Iris pigment epithelial cell (primary cell): ENCODE measurements at regions not wholly inside any gene's neighbourhood (a gene's known extent, or its start where the extent isn't known, plus 50 kb on each side); places are given as distances from the start of the nearest gene placed in this dataset.
"Not testable (repeated sequence)": the region's sequence is repeated elsewhere in the genome, so short reads cannot be mapped to it uniquely, and the experiment has no call there.

Experiments used
- DNase-seq: peaks from one replicate; pipeline ENCODE4 v3.0.0-alpha.2; 2011; ENCODE audit warnings: low read depth

DNA sequence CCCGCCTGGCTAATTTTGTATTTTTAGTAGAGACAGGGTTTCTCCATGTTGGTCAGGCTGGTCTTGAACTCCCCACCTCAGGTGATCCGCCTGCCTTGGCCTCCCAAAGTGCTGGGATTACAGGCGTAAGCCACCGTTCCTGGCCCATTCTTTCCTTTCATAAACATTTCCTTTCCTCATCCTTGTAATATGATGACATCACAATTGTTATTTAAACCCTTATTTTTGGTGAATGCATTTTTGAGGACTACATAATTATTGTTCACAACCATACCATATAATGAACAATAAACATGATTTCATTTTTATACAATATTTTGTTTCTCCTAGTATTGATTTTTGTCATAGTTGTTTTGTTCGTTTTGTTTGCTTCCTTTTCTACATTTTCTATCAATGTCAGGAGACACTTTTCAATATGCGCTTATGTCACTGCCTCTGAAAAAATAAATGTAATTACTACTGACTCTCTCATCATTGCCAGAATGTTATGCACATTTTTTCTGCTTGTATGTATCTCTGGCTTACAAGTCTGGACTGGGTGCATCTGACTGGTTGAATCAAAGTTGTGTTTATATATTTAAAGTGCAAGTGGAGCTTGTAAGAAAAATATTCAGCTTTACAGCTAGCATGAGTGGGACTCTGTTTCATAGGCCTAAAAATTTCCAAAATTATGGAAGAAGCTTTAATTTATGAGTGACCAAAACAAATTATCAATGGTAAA, 2286.3 kb upstream of the RAG2 start:
- no peak for DNase-seq

DNA sequence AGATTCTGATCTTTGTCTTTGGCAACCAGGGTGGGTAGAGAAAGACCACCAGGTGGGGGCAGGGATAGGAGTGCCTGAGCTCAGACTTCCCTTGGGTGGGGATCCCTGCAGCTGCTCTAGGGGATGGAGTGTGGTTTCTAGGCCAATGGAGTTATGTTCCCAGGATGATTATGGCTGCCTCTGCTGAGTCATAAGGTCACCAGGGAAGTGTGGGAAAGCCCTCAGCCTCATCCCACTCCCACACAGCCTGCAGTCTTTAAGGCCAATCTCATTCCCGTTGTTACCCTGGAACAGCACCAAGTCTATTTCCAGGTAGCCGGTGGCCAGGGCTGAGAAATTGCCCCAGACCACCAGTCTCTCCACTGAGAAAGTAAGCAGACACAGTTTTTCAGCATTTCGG, 2269.3 kb upstream of the RAG2 start:
- DNase-seq: no peak

DNA sequence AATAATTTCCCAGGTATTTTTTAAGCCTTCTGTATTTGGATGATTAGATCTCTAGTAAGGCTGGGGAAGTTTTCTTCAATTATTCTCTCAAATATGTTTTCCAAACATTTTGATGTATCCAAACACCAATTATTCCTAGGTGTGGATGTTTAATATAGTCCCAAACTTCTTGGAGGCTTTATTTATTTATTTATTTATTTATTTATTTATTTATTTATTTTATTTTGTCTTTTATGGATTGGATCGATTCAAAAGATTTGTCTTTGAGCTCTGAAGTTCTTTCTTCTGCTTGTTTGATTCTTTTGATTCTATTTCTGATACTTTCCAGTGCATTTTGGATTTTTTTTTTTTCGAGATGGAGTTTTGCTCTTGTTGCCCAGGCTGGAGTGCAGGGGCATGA, 2267.9 kb upstream of the RAG2 start:
- no peak for DNase-seq

DNA sequence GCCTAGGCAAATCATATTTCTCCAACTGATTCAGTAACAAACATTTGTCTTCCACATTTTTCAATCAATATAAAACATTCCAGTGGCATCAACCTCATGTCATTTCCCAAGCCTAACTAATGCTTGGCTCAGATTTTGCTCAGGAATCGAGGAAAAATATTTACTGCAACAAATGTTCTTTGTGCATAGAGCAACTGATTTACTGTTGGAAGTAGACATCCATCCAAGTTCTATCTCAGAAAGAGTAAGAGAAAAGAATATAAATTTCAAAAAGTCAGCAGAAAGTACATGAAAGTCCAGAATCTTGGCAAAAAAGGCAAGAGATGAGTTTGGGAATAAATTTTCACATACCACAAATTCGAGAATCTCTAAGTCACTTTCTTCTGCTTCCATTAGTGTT, 2245.0 kb upstream of the RAG2 start:
- no peak for DNase-seq

DNA sequence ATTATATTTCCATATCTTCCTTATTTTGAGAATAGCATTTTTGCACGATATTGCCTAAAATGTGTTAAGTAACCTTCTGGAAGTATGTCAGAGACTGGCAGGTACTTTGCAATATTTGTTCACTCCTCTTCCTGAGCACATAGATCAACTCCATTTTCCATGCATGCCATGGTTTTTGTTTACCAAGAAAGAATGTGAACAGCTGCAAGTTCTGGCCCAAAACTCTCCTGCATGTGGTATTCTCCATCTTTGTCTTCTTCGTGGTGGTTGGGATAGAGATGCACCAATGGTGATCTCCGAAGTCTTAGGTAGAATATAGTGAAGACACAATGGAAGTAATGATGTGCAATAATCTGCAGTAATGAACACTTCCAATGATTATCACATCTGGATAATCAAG, 2241.0 kb upstream of the RAG2 start:
- no peak for DNase-seq

DNA sequence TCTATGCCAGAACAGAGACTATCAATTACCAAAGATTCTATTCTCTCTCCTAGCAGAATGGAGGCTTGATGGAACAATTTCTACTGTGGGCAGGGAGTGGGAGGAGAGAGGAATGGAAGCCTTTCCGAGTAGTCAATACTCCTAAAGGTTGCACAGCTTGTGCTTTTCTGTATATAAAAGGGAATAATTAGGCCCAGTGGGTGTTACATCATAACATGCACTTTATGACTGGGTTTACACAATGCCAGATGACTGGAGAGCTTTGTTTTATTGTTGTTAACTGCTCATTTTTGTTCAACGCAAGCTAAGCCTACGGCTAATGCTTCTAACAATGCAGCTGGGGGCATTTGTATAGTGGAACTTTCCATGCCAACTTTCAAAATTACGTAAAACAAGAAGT, 2237.9 kb upstream of the RAG2 start:
- no peak for DNase-seq

DNA sequence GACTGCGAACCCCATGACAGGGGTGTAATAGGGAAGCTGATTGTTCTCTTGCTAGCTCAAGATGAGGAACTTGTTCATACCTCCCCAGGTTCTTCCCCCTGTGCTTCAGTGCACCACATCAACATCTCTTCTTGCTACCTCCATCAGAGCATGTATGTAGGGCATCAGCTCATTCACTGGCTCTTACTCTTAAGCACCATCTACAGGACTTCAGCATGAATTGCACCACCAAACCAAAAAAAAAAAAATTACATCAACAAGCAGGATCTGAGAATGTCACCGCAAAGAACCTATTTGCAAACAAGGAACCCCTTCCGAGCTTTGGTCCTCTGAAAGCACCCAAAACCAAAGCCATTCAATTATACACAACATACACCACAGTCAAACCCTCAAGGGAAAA, 2226.5 kb upstream of the RAG2 start:
- peak; percentile 20 for DNase-seq

DNA sequence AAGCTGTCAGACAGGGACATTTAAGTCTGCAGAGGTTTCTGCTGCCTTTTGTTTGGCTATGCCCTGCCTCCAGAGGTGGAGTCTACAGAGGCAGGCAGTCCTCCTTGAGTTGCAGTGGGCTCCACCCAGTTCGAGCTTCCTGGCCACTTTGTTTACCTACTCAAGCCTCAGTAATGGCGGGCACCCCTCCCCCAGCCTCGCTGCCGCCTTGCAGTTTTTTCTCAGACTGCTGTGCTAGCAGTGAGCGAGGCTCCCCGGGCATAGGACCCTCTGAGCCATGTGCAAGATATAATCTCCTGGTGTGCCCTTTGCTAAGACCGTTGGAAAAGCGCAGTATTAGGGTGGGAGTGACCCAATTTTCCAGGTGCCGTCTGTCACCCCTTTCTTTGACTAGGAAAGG, 2223.8 kb upstream of the RAG2 start:
- not testable (repeated sequence) for DNase-seq

DNA sequence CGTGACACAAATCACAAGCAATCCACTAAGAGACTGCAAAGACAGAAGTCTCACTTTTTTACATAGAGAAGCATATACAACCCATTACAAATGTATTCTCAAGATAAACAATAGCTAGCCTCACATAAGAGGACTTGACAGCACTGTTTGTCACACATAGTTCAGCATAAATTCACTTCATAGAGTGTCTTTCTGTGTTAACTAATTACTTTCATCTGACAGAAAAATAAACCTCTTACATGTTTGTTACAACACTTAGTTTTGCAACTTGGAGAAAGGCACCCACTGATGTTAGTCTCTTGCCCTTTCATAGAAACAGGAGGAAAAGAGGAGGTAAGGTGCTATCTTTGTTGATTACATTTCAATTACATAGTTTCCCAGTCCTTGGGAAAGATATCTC, 2221.9 kb upstream of the RAG2 start:
- no peak for DNase-seq

DNA sequence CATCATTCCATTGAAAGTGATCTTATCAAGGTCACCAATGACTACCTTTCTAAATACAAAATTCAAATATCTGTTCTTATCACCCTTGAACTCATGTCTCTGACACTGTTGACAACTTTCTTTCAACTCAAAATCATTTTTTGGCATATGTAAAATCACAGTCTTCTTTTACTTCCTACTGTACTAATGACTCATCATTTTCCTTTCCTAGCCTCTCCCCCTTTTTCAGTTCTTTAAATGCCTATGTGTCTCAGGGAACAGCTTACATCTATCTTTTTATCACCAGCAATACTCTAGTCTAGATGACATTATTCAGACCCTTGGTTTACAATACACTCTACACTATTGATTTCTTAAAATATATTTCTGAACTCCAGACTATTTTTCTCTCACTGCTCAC, 2220.7 kb upstream of the RAG2 start:
- no peak for DNase-seq

DNA sequence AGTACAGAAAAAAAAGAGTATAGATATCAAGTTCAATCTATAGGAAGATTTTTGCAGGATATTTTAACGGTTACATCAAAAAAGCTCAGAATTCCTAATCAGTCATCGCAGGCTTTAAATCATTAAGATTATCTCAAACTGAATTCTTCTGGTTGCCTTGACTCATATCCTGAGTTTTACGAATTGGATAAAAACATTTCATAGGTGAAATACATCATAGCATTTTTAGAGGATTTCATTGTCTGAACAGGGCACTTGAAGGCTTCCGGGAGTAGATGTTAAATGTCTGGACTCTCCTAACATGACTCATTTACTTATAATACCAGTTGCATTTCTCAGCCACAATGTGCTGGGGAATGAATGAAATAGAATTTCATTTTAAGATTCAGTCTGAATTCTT, 2216.6 kb upstream of the RAG2 start:
- peak; percentile 52 for DNase-seq

DNA sequence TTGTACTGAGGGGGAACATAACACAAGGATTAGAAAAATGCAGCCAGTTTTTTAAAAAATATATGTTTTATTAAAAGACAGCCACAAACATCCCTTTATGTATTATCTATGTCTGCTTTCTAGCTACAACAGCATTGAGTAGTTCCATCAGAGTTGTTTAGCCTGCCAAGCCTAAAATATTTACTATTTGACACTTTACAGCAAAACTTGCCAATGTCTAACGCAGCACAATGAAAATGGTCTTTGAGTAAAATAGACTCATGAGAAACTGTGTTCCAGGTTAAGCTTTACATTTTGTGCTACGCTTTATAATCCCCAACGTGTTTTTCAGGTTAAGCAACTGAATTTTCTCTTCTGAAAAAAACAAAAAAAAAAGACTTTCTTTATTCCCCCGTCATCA, 2211.5 kb upstream of the RAG2 start:
- no peak for DNase-seq

DNA sequence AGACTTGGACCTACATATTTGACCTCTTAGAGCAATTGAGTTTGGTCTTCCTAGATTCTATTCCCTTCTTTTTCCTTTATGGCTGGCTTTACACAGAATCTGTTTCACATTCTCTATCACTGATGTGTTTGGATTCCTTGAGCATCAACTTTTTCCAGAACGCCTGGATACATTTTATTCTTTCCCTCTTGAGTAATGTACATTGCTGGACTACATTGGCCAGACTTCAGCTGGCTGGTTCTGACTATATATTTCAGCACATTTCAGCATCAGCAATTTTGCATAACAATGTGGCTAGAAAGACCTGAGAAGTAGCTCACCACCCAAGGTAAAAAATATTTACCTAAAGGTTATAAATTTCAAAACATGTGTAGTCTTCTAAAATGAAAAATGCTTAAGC, 2198.2 kb upstream of the RAG2 start:
- DNase-seq: no peak

DNA sequence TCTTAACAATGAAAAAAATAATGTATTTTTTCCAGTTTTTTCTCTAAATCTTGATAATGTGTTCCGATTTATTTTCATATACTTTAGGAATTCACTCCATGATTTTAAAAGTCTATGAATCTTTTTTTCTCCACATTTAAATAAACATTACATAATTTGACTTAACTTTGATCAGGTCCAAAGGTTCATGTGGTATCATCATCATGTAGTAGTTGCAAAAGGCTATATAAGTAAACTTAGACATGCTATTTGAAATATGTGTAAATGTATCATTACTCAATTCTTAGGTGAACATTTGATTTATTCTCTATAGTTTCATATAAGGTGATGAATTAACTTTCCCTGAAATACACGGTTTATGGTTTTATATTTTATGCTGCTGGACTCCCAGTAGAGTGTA, 2197.0 kb upstream of the RAG2 start:
- no peak for DNase-seq

DNA sequence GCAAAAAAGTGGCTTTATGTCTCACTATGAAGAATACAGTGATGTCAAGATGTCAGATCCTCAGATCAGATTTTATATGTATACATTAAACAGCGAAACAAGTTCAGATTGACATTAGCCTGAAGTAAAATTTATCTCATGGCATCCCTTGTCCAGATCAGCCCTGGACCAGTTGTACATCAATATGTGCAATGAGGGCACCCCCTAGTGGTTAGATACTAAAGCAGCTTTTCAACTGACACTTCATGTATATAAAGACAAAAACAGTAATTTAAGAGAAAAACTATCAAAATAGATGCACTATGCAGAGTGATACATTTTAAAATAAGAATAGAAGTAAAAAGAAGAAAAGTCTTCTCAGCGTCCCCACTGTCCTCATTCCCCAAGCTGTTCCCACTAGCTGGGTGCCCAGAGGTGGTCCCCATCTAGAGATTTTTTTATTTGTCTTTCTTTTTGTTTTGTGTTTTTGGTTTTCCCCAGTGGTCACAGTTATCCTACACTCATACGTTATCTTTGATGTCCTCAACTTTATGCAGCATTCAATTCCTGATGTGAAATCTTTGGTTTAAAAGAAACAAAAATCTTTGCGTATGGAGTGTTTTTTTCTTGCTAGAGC, 2193.4 kb upstream of the RAG2 start:
- peak; percentile 65 for DNase-seq

DNA sequence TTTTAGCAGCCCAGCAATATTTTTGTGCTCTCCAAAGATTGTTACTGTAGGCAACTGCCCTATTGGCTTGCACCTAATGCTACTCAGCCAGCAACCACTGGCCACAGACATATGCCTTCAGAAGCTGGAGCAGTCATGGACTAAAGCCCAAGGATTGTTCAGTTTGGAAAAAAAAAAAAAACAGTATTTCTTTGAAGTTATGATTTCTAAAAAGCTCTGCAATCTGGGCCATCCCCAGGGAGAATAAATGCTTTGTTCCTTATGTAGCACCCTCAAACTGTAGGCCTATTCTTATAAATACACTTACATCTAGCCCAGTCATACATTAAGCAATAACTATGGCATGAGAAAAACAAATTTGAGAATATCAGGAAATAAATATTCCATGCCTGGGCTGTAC, 2190.5 kb upstream of the RAG2 start:
- DNase-seq: no peak

DNA sequence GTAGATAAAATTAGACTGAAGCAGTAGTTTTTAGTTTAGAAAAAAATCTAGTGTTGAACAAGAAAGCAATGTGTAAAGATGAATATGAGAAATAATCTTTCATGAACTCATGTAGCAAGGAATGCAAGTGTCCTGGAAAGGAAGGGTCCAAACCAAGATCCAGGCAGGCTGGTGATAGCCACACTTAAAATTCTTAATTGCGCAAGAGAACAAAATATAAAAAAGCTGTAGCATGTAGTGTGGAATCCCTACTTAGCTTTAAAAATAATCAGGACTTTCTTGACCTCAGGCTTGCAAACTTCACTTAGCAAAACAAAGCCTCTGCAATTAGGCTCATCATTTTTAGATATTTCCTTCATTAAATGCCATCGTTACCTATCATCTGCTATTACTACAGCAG, 2186.1 kb upstream of the RAG2 start:
- no peak for DNase-seq

DNA sequence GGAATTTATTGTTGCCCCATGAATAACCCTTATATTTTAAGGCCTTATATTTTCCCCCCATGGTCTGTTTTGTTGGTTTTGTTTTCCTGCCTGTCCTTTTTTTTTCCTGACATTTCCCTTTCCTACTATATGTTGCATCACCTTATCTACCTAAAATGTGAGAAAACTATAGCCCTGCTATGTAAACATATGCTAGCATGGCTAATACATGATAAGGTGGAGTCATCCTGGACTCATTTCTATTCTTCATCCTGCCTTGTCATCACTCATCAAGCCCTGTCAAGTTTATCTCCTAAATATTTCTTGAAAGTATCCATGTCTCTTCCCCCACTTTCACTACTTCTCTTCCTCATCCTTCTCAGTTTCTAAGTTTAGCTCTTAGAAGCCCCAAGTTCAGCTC, 2168.8 kb upstream of the RAG2 start:
- no peak for DNase-seq

DNA sequence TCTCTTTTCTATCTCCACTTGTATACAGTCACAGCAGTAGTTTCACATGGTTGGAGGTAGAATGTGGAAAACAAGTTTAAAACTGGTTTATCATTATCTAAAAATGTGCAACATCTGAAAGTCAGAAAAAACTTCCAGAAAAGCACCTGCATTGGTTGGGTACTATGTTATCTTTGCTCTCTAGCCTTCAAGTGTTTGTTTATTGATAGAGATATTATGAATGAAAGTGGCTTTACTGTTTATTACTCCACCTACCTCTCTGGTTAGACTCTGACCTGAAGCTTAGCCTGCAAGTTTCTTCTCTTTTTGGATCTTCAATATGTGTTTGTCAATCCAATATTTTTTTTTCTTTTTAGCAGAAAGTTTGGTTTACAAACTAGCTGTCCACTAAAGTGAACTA, 2161.4 kb upstream of the RAG2 start:
- DNase-seq: no peak

DNA sequence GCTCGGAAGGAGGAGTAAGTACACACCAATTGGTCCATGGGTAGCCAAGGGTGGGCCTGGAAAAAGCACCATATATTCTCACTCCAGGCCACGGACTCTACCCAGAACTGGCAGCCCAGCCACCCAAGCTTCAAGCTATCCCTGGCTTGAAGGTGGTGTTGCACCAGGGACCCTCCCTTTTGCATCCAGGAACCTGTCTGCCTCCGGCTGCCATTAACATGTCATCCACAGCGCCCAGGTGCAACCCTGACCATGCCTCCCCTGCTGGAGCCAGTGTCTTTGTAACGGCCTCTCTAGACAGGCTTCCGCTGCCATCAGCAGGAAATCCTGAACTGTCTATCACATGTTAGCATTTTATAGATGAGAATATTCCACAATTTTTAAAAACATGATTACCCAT, 2158.5 kb upstream of the RAG2 start:
- no peak for DNase-seq

DNA sequence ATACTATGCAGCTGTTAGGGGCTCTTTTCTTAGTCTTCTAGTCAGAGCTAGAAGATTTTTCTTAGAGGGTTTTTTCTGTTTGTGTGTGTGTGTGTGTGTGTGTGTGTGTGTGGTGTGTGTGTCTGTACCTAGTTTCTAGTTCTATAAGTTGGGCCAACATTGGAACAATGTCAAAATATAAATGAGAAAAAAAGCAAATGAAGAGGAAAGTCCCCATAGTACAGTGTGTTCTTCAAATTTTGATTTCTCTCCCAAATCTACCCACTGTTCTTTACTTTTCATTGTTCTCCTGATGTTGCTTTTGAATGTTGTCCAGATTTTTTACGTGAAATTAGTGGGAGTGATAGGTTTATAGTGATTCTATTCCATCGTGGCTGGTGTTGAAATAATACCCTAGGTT, 2153.4 kb upstream of the RAG2 start:
- no peak for DNase-seq

DNA sequence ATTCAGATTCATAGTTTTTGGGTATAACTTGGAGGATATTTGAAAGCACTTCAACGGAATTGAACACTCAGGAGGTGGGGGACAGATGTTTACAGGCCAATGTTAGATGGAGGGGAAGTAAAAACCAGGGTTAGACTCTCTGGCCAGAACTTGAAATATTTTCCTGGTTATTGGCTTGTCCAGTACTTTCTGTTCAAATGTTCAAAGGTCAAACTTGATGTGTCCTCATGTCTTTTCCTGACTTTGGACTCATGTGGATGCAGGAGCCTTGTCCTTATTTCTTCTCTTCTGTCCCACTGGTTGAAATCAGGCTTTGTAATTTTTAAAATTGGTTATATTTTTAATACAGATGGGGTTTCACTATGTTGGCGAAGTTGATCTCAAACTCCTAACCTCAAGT, 2148.5 kb upstream of the RAG2 start:
- DNase-seq: not testable (repeated sequence)

DNA sequence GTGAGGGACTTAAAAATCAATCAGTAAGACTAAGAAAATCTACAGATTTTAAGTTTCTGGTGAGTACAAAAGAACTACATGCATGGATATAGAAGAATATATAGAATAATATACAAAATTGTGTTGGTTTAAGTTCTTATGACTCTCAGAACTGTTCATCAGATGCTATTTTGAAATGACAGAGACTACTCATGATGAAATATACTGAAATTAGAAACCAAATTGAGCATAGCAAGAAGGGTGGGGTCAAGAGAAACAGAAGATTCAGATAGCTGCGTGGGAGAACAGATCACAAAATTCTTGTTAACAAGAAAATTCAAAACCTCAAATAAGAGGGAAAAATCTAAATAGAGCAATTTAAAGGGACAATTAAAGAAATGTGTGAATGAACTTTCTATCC, 2125.3 kb upstream of the RAG2 start:
- no peak for DNase-seq

DNA sequence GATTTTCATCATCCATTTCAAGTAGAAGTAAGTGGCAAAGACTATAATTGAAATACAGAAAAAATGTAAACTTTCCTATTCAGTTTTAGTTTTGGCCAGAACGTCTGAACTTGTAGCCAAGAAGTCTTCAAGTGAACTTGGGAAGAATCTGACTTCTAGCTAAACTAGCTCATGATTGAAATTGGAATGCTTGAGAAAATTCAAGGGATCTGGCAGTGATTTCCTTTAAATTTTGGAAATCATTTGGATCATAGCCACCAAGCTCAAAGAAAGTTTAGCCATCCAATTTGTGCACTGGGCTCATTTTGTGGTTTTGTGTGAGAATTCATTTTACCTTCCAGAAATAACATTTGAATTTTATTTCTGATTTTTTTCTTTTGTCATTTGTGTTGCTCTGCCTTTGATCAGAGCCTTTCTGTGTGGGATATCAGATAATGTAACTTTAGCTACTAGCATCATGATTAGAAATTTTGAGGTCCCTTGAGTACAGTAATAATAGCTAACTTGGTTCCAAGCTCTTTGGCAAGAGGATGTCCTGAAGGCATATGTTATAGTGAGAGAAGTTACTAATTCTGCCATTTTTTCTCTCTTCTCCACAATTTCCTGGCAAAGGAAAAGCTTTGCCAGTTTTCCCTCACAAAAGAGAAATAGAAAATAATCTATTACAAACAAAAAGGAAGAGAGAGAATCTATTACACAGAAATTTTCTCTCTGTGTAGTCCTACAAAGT, 2123.7 kb upstream of the RAG2 start:
- no peak for DNase-seq
